Osteocyte (in vitro differentiated cells): ENCODE measurements at regions not wholly inside any gene's neighbourhood (a gene's known extent, or its start where the extent isn't known, plus 50 kb on each side); places are given as distances from the start of the nearest gene placed in this dataset.

ENCODE experiments used
- DNase-seq: peaks from one replicate; pipeline ENCODE4 v3.0.0; 2021; ENCODE audit warnings: mixed read lengths; ENCODE audit not compliant: unreplicated experiment; ENCODE audit errors: extremely low spot score
- H3K27ac Mint-ChIP-seq: one replicate; pipeline ENCODE4 v1.8.0; 2021; ENCODE audit warnings: mild to moderate bottlenecking, mixed read lengths; ENCODE audit not compliant: unreplicated experiment
- H3K27me3 Mint-ChIP-seq: one replicate; pipeline ENCODE4 v1.8.0; 2021; ENCODE audit warnings: mixed read lengths; ENCODE audit not compliant: unreplicated experiment
- H3K36me3 Mint-ChIP-seq: one replicate; pipeline ENCODE4 v1.8.0; 2021; ENCODE audit warnings: mixed read lengths; ENCODE audit not compliant: unreplicated experiment
- H3K4me1 Mint-ChIP-seq: one replicate; pipeline ENCODE4 v1.8.0; 2021; ENCODE audit warnings: mixed read lengths; ENCODE audit not compliant: unreplicated experiment
- H3K4me3 Mint-ChIP-seq: one replicate; pipeline ENCODE4 v1.8.0; 2021; ENCODE audit warnings: mild to moderate bottlenecking, moderate library complexity, mixed read lengths; ENCODE audit not compliant: unreplicated experiment
- H3K9me3 Mint-ChIP-seq: one replicate; pipeline ENCODE4 v1.8.0; 2021; ENCODE audit warnings: mixed read lengths; ENCODE audit not compliant: unreplicated experiment
- CTCF ChIP-seq: fragments of 200-600 bp; sonication (generic); IDR thresholded peaks from 2 replicates; pipeline ENCODE4 v1.5.0; 2021; ENCODE audit warnings: antibody characterized with exemption, mild to moderate bottlenecking, moderate library complexity

GRCh38 chr5:28249771-28250415 lies 1211.5 kb upstream of the CDH9 start:
- Mint-ChIP-seq H3K27me3 (no peaks in the 10 kb centered on the region), H3K4me3 (no peak overlapping the region), H3K4me1 (peaks cover 7% of the 10 kb centered on the region), H3K36me3 (no peaks in the 10 kb centered on the region), H3K27ac (no peak overlapping the region), H3K9me3 (peaks cover 11% of the 10 kb centered on the region)
- TF ChIP-seq CTCF = no peak
- DNase-seq = no peak

GRCh38 chr5:28234356-28234968 lies 1196.1 kb upstream of the CDH9 start:
- no peaks in the 10 kb centered on the region for H3K36me3 Mint-ChIP-seq
- no peak for TF ChIP-seq CTCF
- no peaks in the 10 kb centered on the region for H3K9me3 Mint-ChIP-seq
- H3K4me1 Mint-ChIP-seq = no peaks in the 10 kb centered on the region
- no peak for DNase-seq
- H3K27me3 Mint-ChIP-seq = peaks cover 19% of the 10 kb centered on the region
- H3K27ac Mint-ChIP-seq = no peak overlapping the region
- no peak overlapping the region for H3K4me3 Mint-ChIP-seq

GRCh38 chr5:28226407-28226806 lies 1188.0 kb upstream of the CDH9 start:
- no peaks in the 10 kb centered on the region for H3K36me3 Mint-ChIP-seq
- no peak overlapping the region for H3K4me3 Mint-ChIP-seq
- H3K27ac Mint-ChIP-seq = no peak overlapping the region
- H3K4me1 Mint-ChIP-seq = peaks cover 2% of the 10 kb centered on the region
- peaks cover 8% of the 10 kb centered on the region for H3K27me3 Mint-ChIP-seq
- no peak for TF ChIP-seq CTCF
- H3K9me3 Mint-ChIP-seq = no peaks in the 10 kb centered on the region
- no peak for DNase-seq

- Mint-ChIP-seq H3K4me1 (no peaks in the 10 kb centered on the region), H3K27me3 (peaks cover 10% of the 10 kb centered on the region), H3K36me3 (no peaks in the 10 kb centered on the region), H3K4me3 (no peak overlapping the region), H3K27ac (no peak overlapping the region), H3K9me3 (no peaks in the 10 kb centered on the region)
- no peak for DNase-seq
- no peak for TF ChIP-seq CTCF
Observed at GRCh38 chr5:28219539-28219938, 1181.2 kb upstream of the CDH9 start.

GRCh38 chr5:28217695-28218094 lies 1179.3 kb upstream of the CDH9 start:
- H3K27me3 Mint-ChIP-seq = peaks cover 15% of the 10 kb centered on the region
- no peaks in the 10 kb centered on the region for H3K4me1 Mint-ChIP-seq
- no peaks in the 10 kb centered on the region for H3K36me3 Mint-ChIP-seq
- no peak overlapping the region for H3K4me3 Mint-ChIP-seq
- DNase-seq = no peak
- no peaks in the 10 kb centered on the region for H3K9me3 Mint-ChIP-seq
- H3K27ac Mint-ChIP-seq = no peak overlapping the region
- TF ChIP-seq CTCF = no peak
